ENCODE measurements at regions not wholly inside any gene's neighbourhood (a gene's known extent, or its start where the extent isn't known, plus 50 kb on each side); places are given as distances from the start of the nearest gene placed in this dataset.
A peak's percentile ranks its signal among the peaks of the same experiment; 100 is the strongest.

- Histone ChIP-seq H2BK120ac (ENCODE audit: low read depth, low read length, poor library complexity, severe bottlenecking) (no peak overlapping the region), H3K79me1 (ENCODE audit: insufficient read depth, low read depth, low read length, poor library complexity, severe bottlenecking) (no peaks in the 10 kb centered on the region), H3K4ac (ENCODE audit: low read depth, low read length) (no peak overlapping the region), H3K56ac (ENCODE audit: insufficient read length, low read depth, low read length) (no peak overlapping the region), H2AK5ac (ENCODE audit: insufficient read length, low read length) (no peak overlapping the region), H3K27ac (ENCODE audit: insufficient read length, low read depth, low read length) (no peak overlapping the region), H4K8ac (replicated peaks; ENCODE audit: insufficient read length, low read depth, low read length) (no peak overlapping the region), H3K4me1 (ENCODE audit: insufficient read depth, low read length) (no peaks in the 10 kb centered on the region), H2BK5ac (ENCODE audit: insufficient read length, low read length) (no peak overlapping the region), H3K9me3 (ENCODE audit: control insufficient read depth, low read depth, low read length) (no peaks in the 10 kb centered on the region), H2AFZ (ENCODE audit: low read length) (no peak overlapping the region), H3K14ac (ENCODE audit: insufficient read depth, low read length) (no peak overlapping the region), H3T11ph (ENCODE audit: low read length) (no peak overlapping the region), H3K27me3 (ENCODE audit: insufficient read depth, low read length) (no peaks in the 10 kb centered on the region; the same call in 1 of the 2 replicates), H4K5ac (ENCODE audit: insufficient read length, low read depth, low read length) (no peak overlapping the region), H3K79me2 (ENCODE audit: insufficient read depth, low read length) (no peaks in the 10 kb centered on the region), H3K18ac (ENCODE audit: insufficient read length, low read depth, low read length) (no peak overlapping the region), H4K20me1 (ENCODE audit: control insufficient read depth, insufficient read depth, insufficient read length) (no peaks in the 10 kb centered on the region), H2BK20ac (ENCODE audit: low read depth, low read length, poor library complexity, severe bottlenecking) (no peak overlapping the region), H3K23me2 (ENCODE audit: insufficient read length, low read depth, low read length, poor library complexity, severe bottlenecking) (no peaks in the 10 kb centered on the region), H3K9ac (ENCODE audit: extremely low read depth, insufficient read length, low read length) (no peak overlapping the region), H3K23ac (ENCODE audit: insufficient read length, low read depth, low read length) (no peak overlapping the region), H3K4me2 (ENCODE audit: insufficient read depth, insufficient read length, low read length) (no peak overlapping the region), H2BK12ac (ENCODE audit: insufficient read length, low read depth, low read length) (no peak overlapping the region), H4K91ac (ENCODE audit: insufficient read length, low read depth, low read length) (no peak overlapping the region), H2BK15ac (ENCODE audit: low read depth, low read length) (no peak overlapping the region)
- no peak overlapping the region for H3K4me3 Mint-ChIP-seq
- no peaks in the 10 kb centered on the region for H3K36me3 Mint-ChIP-seq (ENCODE audit: insufficient read depth in 1 of 3, low read depth in 3 of 3)
- peaks cover 0 to 9% of the 10 kb centered on the region in 2 experiments; a peak in 1 of 4 replicates for H3K4me1 Mint-ChIP-seq
- H3K27ac Mint-ChIP-seq, result no peak overlapping the region
- H3K27me3 Mint-ChIP-seq (ENCODE audit: low read depth), result peaks cover 66% of the 10 kb centered on the region
- no peak for TF ChIP-seq CTCF (conservative IDR thresholded peaks at IDR 0.05)
- WGBS (ENCODE audit: extremely low coverage, insufficient read length, low lambda C conversion rate), result no CpG with 5 or more reads among the region's 26 CpGs
- DNase-seq, result peak; percentile 93
- H3K9me3 Mint-ChIP-seq, result no peaks in the 10 kb centered on the region; a peak in 2 of 5 replicates
These were observed 219.9 kb downstream of the ENGASE start for GRCh38 chr17:79294459-79295071.

Measured in H9 (cell line).